ENCODE measurements at regions not wholly inside any gene's neighbourhood (a gene's known extent, or its start where the extent isn't known, plus 50 kb on each side); places are given as distances from the start of the nearest gene placed in this dataset.

GRCh38 chr1:4276238-4276637 is 376.2 kb upstream of the C1orf174 start:
- H4K91ac ChIP-seq (ENCODE audit: low read depth, low read length) = no peak overlapping the region
- H3K4me3 ChIP-seq (ENCODE audit: low read depth, low read length) = no peak overlapping the region
- H3K36me3 ChIP-seq (ENCODE audit: control insufficient read depth in 1 of 2, insufficient read depth in 2 of 2, low read length in 2 of 2) = no peaks in the 10 kb centered on the region
- H3K27ac ChIP-seq (ENCODE audit: low read depth, low read length) = no peak overlapping the region
- H3K4me2 ChIP-seq (ENCODE audit: low read length) = no peak overlapping the region
- no peaks in the 10 kb centered on the region for H3K79me2 ChIP-seq (ENCODE audit: control insufficient read depth, insufficient read depth, low read length, poor library complexity)
- H3K4me1 ChIP-seq (ENCODE audit: control insufficient read depth in 1 of 2, insufficient read depth in 2 of 2, low read length in 2 of 2) = no peaks in the 10 kb centered on the region
- WGBS (ENCODE audit: extremely low coverage, insufficient coverage, insufficient read length) = no CpG with 5 or more reads among the region's 5 CpGs
- no peak overlapping the region for H3K9ac ChIP-seq (ENCODE audit: low read length)
- H2BK12ac ChIP-seq (ENCODE audit: low read length) = no peak overlapping the region
- no peak overlapping the region for H3K23ac ChIP-seq (ENCODE audit: low read length)
- H4K8ac ChIP-seq (ENCODE audit: low read depth, low read length) = no peak overlapping the region
- H3K4ac ChIP-seq (ENCODE audit: low read depth, low read length) = no peak overlapping the region
- peaks cover 6% of the 10 kb centered on the region for H3K9me3 ChIP-seq (ENCODE audit: insufficient read depth, low read depth, low read length)
- no peak overlapping the region for H4K12ac ChIP-seq (ENCODE audit: low read depth, low read length)
- no peak overlapping the region for H2BK5ac ChIP-seq (ENCODE audit: low read depth, low read length, poor library complexity)
- no peak overlapping the region for H2AK5ac ChIP-seq (ENCODE audit: low read length)
- no peaks in the 10 kb centered on the region for H3K79me1 ChIP-seq (ENCODE audit: low read length)
- no peak overlapping the region for H2AFZ ChIP-seq (ENCODE audit: insufficient read depth, low read length, poor library complexity)
- DNase-seq = no peak
- H3K14ac ChIP-seq (ENCODE audit: low read length) = no peak overlapping the region
- no peak overlapping the region for H2BK120ac ChIP-seq (ENCODE audit: insufficient read depth, low read length, poor library complexity)
- H3K18ac ChIP-seq (ENCODE audit: low read length) = no peak overlapping the region
- H3K27me3 ChIP-seq (ENCODE audit: insufficient read depth, low read length) = no peaks in the 10 kb centered on the region

DNA sequence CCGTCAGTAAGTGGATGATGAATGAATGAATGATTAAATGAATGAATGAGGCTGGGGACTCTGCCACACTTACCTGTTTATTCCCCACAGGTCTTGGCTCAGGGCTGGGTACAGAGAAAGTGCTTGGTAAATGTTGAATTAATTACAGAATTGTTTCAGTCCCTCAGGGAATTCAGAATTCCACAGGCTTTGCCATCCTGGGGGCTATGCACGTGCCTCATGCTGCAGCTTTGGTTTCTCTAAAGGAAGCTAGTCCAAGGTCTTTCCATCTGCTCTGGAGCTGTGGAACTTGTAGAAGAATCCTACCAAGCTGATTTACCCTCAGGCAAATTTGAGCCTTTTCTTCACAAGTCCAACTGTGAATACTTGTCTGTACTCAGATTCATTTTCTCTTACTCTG is 376.8 kb upstream of the AJAP1 start:
- H2BK12ac ChIP-seq (ENCODE audit: low read length) = no peak overlapping the region
- no peak overlapping the region for H3K9ac ChIP-seq (ENCODE audit: low read length)
- no peak overlapping the region for H4K91ac ChIP-seq (ENCODE audit: low read depth, low read length)
- no peaks in the 10 kb centered on the region for H3K79me1 ChIP-seq (ENCODE audit: low read length)
- no peak overlapping the region for H2BK120ac ChIP-seq (ENCODE audit: insufficient read depth, low read length, poor library complexity)
- no peak overlapping the region for H3K14ac ChIP-seq (ENCODE audit: low read length)
- H3K9me3 ChIP-seq (ENCODE audit: insufficient read depth, low read depth, low read length) = peaks cover 6% of the 10 kb centered on the region
- no peaks in the 10 kb centered on the region for H3K36me3 ChIP-seq (ENCODE audit: control insufficient read depth in 1 of 2, insufficient read depth in 2 of 2, low read length in 2 of 2)
- no peaks in the 10 kb centered on the region for H3K27me3 ChIP-seq (ENCODE audit: insufficient read depth, low read length)
- DNase-seq = no peak
- no peak overlapping the region for H4K8ac ChIP-seq (ENCODE audit: low read depth, low read length)
- no peak overlapping the region for H3K27ac ChIP-seq (ENCODE audit: low read depth, low read length)
- WGBS (ENCODE audit: extremely low coverage, insufficient coverage, insufficient read length) = no CpG with 5 or more reads among the region's 2 CpGs
- H3K4me3 ChIP-seq (ENCODE audit: low read depth, low read length) = no peak overlapping the region
- H4K12ac ChIP-seq (ENCODE audit: low read depth, low read length) = no peak overlapping the region
- H3K18ac ChIP-seq (ENCODE audit: low read length) = no peak overlapping the region
- H3K4ac ChIP-seq (ENCODE audit: low read depth, low read length) = no peak overlapping the region
- no peak overlapping the region for H2BK5ac ChIP-seq (ENCODE audit: low read depth, low read length, poor library complexity)
- no peak overlapping the region for H3K4me2 ChIP-seq (ENCODE audit: low read length)
- no peak overlapping the region for H3K23ac ChIP-seq (ENCODE audit: low read length)
- H2AFZ ChIP-seq (ENCODE audit: insufficient read depth, low read length, poor library complexity) = no peak overlapping the region
- no peak overlapping the region for H2AK5ac ChIP-seq (ENCODE audit: low read length)
- H3K79me2 ChIP-seq (ENCODE audit: control insufficient read depth, insufficient read depth, low read length, poor library complexity) = no peaks in the 10 kb centered on the region
- no peaks in the 10 kb centered on the region for H3K4me1 ChIP-seq (ENCODE audit: control insufficient read depth in 1 of 2, insufficient read depth in 2 of 2, low read length in 2 of 2)

DNA sequence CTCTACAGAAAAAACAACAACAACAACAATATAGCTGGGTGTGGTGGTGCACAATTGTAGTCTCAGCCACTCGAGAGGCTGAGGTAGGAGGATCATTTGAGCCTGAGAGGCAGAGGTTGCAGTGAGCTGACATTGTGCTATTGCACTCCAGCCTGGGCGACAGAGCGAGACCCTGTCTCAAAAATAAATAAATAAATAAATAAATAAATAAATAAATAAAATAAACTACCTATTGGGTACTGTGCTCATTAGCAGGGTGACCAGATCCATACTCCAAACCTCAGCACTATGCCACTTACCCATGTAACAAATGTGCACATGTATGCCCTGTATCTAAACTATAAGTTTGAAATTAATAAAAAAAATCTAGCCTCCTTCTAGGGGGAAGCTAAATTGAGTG is 369.4 kb upstream of the AJAP1 start:
- H3K23ac ChIP-seq (ENCODE audit: low read length) = no peak overlapping the region
- no CpG with 5 or more reads among the region's 3 CpGs for WGBS (ENCODE audit: extremely low coverage, insufficient coverage, insufficient read length)

DNA sequence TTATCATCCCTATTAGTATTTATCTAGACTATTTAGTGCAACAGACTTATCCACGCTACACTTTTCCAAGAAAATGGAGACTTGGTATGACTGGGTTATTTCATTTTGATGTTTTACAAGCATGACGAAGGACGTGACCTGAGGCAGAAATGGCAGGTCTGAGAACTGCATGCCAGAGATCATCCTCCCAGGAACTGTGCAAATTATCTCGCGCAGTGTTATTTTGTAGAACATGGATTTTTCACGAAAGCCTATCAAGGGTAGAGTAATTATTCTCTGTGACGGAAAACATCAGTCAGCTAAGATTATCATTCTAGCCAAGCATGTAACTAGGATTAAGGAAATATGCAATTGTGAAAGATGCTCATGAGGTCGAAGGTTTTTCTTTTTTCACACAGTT is 361.5 kb upstream of the AJAP1 start:
- no peaks in the 10 kb centered on the region for H3K27me3 ChIP-seq (ENCODE audit: insufficient read depth, low read length)
- no peaks in the 10 kb centered on the region for H3K79me1 ChIP-seq (ENCODE audit: low read length)
- H3K36me3 ChIP-seq (ENCODE audit: control insufficient read depth in 1 of 2, insufficient read depth in 2 of 2, low read length in 2 of 2) = no peaks in the 10 kb centered on the region
- H3K23ac ChIP-seq (ENCODE audit: low read length) = no peak overlapping the region
- no peak overlapping the region for H3K18ac ChIP-seq (ENCODE audit: low read length)
- H3K79me2 ChIP-seq (ENCODE audit: control insufficient read depth, insufficient read depth, low read length, poor library complexity) = no peaks in the 10 kb centered on the region
- no peak overlapping the region for H3K14ac ChIP-seq (ENCODE audit: low read length)
- no peak overlapping the region for H2BK12ac ChIP-seq (ENCODE audit: low read length)
- H2BK120ac ChIP-seq (ENCODE audit: insufficient read depth, low read length, poor library complexity) = no peak overlapping the region
- no peak overlapping the region for H4K91ac ChIP-seq (ENCODE audit: low read depth, low read length)
- H3K4me1 ChIP-seq (ENCODE audit: control insufficient read depth in 1 of 2, insufficient read depth in 2 of 2, low read length in 2 of 2) = no peaks in the 10 kb centered on the region
- H3K4ac ChIP-seq (ENCODE audit: low read depth, low read length) = no peak overlapping the region
- H3K9ac ChIP-seq (ENCODE audit: low read length) = no peak overlapping the region
- no peak overlapping the region for H4K12ac ChIP-seq (ENCODE audit: low read depth, low read length)
- H2AFZ ChIP-seq (ENCODE audit: insufficient read depth, low read length, poor library complexity) = no peak overlapping the region
- no CpG with 5 or more reads among the region's 8 CpGs for whole genome bisulfite sequencing (ENCODE audit: extremely low coverage, insufficient coverage, insufficient read length)
- H2BK5ac ChIP-seq (ENCODE audit: low read depth, low read length, poor library complexity) = no peak overlapping the region
- H2AK5ac ChIP-seq (ENCODE audit: low read length) = no peak overlapping the region
- H3K4me3 ChIP-seq (ENCODE audit: low read depth, low read length) = no peak overlapping the region
- H4K8ac ChIP-seq (ENCODE audit: low read depth, low read length) = no peak overlapping the region
- H3K4me2 ChIP-seq (ENCODE audit: low read length) = no peak overlapping the region
- DNase-seq = no peak
- peaks cover 19% of the 10 kb centered on the region for H3K9me3 ChIP-seq (ENCODE audit: insufficient read depth, low read depth, low read length)
- H3K27ac ChIP-seq (ENCODE audit: low read depth, low read length) = no peak overlapping the region

More for the DNA sequence above, 369.4 kb upstream of the AJAP1 start:
- Histone ChIP-seq H3K4me3 (ENCODE audit: low read depth, low read length) (no peak overlapping the region), H3K18ac (ENCODE audit: low read length) (no peak overlapping the region), H3K9me3 (ENCODE audit: insufficient read depth, low read depth, low read length) (peaks cover 4% of the 10 kb centered on the region), H3K9ac (ENCODE audit: low read length) (no peak overlapping the region), H4K12ac (ENCODE audit: low read depth, low read length) (no peak overlapping the region), H3K36me3 (ENCODE audit: control insufficient read depth in 1 of 2, insufficient read depth in 2 of 2, low read length in 2 of 2) (no peaks in the 10 kb centered on the region), H2BK5ac (ENCODE audit: low read depth, low read length, poor library complexity) (no peak overlapping the region), H2AK5ac (ENCODE audit: low read length) (no peak overlapping the region), H3K4ac (ENCODE audit: low read depth, low read length) (no peak overlapping the region), H3K4me2 (ENCODE audit: low read length) (no peak overlapping the region), H2BK12ac (ENCODE audit: low read length) (no peak overlapping the region), H4K91ac (ENCODE audit: low read depth, low read length) (no peak overlapping the region), H2BK120ac (ENCODE audit: insufficient read depth, low read length, poor library complexity) (no peak overlapping the region), H3K4me1 (ENCODE audit: control insufficient read depth in 1 of 2, insufficient read depth in 2 of 2, low read length in 2 of 2) (no peaks in the 10 kb centered on the region), H3K79me2 (ENCODE audit: control insufficient read depth, insufficient read depth, low read length, poor library complexity) (no peaks in the 10 kb centered on the region), H4K8ac (ENCODE audit: low read depth, low read length) (no peak overlapping the region), H3K79me1 (ENCODE audit: low read length) (no peaks in the 10 kb centered on the region), H3K27me3 (ENCODE audit: insufficient read depth, low read length) (no peaks in the 10 kb centered on the region), H3K14ac (ENCODE audit: low read length) (no peak overlapping the region), H2AFZ (ENCODE audit: insufficient read depth, low read length, poor library complexity) (no peak overlapping the region), H3K27ac (ENCODE audit: low read depth, low read length) (no peak overlapping the region)
- DNase-seq = no peak

All from trophoblast cell (in vitro differentiated cells and primary cell).